ENCODE measurements at regions not wholly inside any gene's neighbourhood (a gene's known extent, or its start where the extent isn't known, plus 50 kb on each side); places are given as distances from the start of the nearest gene placed in this dataset.
"Not testable (repeated sequence)": the region's sequence is repeated elsewhere in the genome, so short reads cannot be mapped to it uniquely, and the experiment has no call there.

- in situ Hi-C loops (cut with HindIII; ENCODE audit: low sequenced_read_pairs): no loop called here
Measured at GRCh38 chr14:86364634-86365033, 834.7 kb downstream of the FLRT2 start.

DNA sequence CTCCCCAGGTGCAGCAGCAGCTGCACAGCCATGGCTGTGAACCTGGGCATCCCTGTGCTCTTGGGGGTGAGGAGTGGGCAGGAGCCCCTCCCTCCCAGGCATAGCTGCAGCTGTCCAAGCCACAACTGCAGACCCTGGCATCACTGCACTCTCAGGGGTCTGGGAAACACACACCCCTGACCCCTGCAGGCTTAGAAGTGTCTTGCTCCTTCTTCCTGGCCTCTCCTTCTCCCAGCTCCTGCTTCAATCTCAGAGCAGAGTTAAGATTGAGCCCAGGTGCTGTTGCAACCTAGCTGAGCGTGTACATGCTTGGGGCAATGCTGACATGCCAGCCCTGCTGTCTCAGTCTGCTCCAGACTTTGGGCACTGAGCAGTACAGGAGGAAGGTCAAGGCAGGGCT is 833.6 kb downstream of the FLRT2 start:
- in situ Hi-C loops (cut with HindIII; ENCODE audit: low sequenced_read_pairs): no loop called here

GRCh38 chr14:86363047-86363446 is 833.1 kb downstream of the FLRT2 start:
- in situ Hi-C loops (cut with HindIII; ENCODE audit: low sequenced_read_pairs): no loop called here

- in situ Hi-C loops (cut with HindIII; ENCODE audit: low sequenced_read_pairs): no loop called here
Measured at GRCh38 chr14:86357876-86358275, 827.9 kb downstream of the FLRT2 start.

- in situ Hi-C loops (cut with HindIII; ENCODE audit: low sequenced_read_pairs): no loop called here
Measured at GRCh38 chr14:86357119-86357518, 827.2 kb downstream of the FLRT2 start.

DNA sequence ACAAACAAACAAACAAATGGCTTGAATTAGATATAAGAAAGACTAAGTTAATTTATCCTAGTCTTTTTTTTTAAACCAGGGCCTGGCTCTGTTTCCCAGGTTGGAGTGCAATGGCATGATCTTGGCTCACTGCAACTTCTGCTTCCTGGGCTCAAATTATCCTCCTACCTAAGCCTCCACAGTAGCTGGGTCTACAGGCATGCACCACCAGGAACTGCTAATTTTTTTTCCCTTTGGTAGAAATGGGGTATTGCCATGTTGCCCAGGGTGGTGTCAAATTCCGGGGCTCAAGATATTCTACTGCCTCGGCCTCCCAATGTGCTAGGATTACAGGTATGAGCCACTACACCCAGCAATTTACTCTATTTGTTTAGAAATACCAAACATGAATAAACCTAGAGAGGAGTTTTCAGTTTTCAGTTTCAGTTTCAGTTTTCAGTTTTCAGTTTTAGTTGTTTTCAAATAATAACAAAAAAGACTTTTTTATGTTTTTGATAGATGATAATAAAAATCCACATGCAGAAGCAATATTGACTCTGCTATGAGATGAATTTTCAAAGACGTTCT is 817.0 kb downstream of the FLRT2 start:
- in situ Hi-C loops (cut with HindIII; ENCODE audit: low sequenced_read_pairs): no loop called here

DNA sequence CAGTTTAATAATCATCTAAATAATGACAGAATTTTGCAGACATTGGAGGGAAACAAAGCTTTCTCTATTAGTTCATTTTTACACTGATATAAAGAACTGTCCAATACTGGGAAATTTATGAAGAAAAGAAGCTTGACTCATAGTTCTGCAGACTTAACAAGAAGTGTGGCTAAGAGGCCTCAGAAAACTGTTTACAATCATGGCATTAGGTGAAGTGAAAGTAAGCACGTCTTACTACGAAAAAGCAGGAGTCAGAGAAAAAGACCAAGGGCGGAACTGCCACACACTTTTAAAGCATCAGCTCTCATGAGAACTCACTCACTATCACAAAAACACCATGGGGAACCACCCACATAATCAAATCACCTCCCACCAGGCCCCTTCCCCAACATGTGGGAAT is 804.4 kb downstream of the FLRT2 start:
- in situ Hi-C loops (cut with HindIII; ENCODE audit: low sequenced_read_pairs): loop anchor here (5.0 kb wide), 2 partner anchors 47 to 82 kb away; no protein-coding TSS in a partner anchor

GRCh38 chr14:86333493-86333892 is 803.5 kb downstream of the FLRT2 start:
- in situ Hi-C loops (cut with HindIII; ENCODE audit: low sequenced_read_pairs): loop anchor here (5.0 kb wide), 2 partner anchors 46 to 81 kb away; no protein-coding TSS in a partner anchor

DNA sequence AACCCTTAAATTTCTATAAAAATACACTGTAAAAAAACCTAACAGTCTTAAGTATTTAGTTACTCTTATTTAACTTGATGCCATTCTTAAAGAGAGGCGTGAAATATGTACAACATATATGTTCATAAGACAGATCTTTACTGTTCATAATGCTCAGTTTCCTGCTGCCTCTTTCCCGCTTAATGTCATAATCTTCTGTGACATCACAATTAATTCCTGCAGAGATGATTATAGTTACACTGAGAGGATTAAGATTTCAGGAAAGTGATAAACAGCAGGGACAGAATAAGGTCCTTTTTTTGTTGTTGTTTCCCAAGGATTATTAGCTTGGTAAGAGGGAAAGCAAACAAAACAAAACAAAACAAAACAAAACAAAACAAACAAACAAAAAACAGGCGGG is 801.4 kb downstream of the FLRT2 start:
- in situ Hi-C loops (cut with HindIII; ENCODE audit: low sequenced_read_pairs): loop anchor here (5.0 kb wide), 2 partner anchors 44 to 79 kb away; no protein-coding TSS in a partner anchor

DNA sequence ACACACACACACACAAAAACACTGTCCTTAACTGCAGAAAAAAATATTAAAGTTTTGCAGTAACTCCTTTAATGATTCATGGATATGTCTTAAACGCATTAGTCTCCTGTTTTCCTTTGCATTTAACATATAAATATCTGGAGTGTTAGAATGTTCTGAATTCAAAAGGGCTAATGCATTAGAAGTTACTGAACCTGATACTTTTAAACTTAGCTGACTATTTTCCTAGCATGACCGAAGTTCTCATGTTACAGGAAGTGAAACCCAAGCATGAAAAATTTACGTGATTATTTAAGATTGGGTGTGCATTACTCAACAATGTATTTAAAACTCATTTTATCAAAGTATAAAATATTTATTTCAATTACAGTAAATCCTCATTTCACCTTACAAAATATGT is 791.2 kb downstream of the FLRT2 start:
- in situ Hi-C loops (cut with HindIII; ENCODE audit: low sequenced_read_pairs): no loop called here

DNA sequence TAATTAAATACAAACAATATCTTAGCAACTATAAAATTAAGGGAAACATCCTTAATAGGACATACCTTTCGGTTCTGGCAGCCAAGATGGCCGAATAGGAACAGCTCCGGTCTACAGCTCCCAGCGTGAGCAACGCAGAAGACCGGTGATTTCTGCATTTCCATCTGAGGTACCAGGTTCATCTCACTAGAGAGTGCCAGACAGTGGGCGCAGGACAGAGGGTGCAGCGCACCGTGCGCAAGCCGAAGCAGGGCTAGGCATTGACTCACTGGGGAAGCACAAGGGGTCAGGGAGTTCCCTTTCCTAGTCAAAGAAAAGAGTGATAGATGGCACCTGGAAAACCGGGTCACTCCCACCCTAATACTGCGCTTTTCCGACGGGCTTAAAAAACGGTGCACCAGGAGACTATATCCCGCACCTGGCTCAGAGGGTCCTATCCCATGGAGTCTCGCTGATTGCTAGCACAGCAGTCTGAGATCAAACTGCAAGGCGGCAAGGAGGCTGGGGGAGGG is 782.3 kb downstream of the FLRT2 start:
- in situ Hi-C loops (cut with HindIII; ENCODE audit: low sequenced_read_pairs): not testable (repeated sequence)

DNA sequence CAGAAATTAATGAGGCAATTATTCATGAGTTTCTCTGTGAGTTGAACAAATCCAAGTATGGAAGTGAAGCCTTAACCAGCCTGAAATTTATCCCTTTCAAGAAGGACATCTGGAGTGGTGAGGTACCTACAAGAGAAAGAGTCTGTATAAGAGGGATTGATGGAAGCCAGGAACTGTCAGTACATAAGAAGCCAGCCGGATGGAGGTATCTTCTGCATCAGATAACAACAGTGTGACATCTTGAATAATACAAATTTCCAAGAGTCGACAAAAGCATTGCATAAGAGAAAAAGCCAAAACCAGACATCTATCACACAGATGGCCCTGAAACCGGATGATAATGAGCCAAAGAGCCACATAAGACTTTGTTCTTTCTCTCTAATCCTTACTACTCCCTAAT is 781.2 kb downstream of the FLRT2 start:
- in situ Hi-C loops (cut with HindIII; ENCODE audit: low sequenced_read_pairs): no loop called here

DNA sequence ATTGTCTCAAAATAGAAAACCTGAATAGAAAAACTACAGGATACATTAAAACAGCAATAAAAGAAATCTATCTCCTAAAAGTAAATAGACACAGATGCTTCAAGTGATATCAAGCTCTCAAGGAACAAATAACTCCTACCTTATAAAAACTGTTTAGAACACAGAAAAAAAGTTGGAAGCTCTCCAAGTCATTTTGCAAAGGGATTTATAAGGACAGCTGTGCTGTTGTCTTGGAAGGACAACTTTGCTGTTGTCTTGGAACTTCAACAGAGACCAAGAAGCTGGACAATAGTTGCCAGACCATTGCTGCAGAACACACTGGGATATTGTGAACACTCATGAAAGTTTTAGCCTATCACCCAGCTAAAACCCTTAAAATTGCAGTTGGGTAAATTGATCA is 780.7 kb downstream of the FLRT2 start:
- in situ Hi-C loops (cut with HindIII; ENCODE audit: low sequenced_read_pairs): no loop called here

- in situ Hi-C loops (cut with HindIII; ENCODE audit: low sequenced_read_pairs): no loop called here
Measured at GRCh38 chr14:86310148-86310547, 780.2 kb downstream of the FLRT2 start.

DNA sequence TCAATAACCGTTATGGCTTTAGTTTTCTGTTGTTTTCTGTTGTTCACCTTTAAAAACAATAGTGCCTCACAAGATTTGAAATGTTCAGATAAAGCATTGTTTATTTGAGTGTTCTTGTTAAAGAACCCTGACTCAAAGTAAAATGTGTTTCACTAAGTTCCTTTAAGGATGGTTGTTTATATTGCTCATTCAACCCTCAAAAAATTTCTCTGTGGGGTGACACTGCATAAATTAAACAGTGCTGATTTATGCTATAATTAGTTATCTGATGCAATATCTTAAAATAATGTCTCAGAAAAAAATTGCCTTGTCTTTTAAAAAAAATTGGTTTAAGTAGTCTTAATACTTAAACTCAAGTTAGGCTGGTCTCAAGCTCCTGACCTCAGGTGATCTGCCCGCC is 775.1 kb downstream of the FLRT2 start:
- in situ Hi-C loops (cut with HindIII; ENCODE audit: low sequenced_read_pairs): no loop called here

DNA sequence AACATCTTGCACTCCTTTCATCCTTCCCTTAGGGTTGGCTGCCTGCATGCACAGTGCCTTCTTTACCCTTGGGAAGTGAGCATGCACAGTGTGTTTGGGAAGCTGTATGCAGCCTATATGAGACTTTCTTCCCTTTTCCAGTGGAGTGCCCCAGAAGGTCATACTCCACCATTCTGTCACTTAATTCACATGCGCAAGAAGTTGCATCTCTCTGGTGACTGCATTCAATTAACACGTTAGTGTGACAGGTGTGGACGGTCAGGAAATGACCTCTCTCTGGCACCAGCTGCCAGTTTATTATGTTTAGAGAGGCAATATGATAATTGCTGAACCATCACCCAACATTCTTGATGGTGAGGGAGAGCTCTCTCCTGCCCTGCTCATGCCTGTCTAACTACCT is 770.0 kb downstream of the FLRT2 start:
- in situ Hi-C loops (cut with HindIII; ENCODE audit: low sequenced_read_pairs): no loop called here

GRCh38 chr14:86296173-86296572 is 766.2 kb downstream of the FLRT2 start:
- in situ Hi-C loops (cut with HindIII; ENCODE audit: low sequenced_read_pairs): no loop called here

- in situ Hi-C loops (cut with HindIII; ENCODE audit: low sequenced_read_pairs): loop anchor here (5.0 kb wide), 1 partner anchor 44 kb away; no protein-coding TSS in a partner anchor
Measured at GRCh38 chr14:86288336-86288735, 758.4 kb downstream of the FLRT2 start.

GRCh38 chr14:86279405-86279804 is 749.5 kb downstream of the FLRT2 start:
- in situ Hi-C loops (cut with HindIII; ENCODE audit: low sequenced_read_pairs): no loop called here

GRCh38 chr14:86257973-86258372 is 728.0 kb downstream of the FLRT2 start:
- in situ Hi-C loops (cut with HindIII; ENCODE audit: low sequenced_read_pairs): no loop called here

DNA sequence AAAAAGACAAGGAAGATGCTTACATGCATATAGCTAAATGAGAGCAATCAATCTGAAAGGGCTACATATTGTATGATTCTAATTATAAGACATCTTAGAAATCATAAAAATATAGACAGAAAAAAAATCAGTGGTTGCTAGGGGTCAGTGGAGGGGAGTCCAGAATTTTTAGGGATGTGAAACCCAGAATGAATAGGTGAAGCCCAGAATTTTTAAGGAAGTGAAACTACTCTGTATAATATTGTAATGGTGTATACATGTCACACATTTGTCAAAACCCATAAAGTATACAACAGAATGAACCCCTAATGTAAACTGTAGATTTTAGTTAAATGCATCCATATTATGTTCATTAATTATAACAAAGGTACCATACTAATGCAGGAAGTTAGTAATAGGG is 713.2 kb downstream of the FLRT2 start:
- in situ Hi-C loops (cut with HindIII; ENCODE audit: low sequenced_read_pairs): no loop called here

DNA sequence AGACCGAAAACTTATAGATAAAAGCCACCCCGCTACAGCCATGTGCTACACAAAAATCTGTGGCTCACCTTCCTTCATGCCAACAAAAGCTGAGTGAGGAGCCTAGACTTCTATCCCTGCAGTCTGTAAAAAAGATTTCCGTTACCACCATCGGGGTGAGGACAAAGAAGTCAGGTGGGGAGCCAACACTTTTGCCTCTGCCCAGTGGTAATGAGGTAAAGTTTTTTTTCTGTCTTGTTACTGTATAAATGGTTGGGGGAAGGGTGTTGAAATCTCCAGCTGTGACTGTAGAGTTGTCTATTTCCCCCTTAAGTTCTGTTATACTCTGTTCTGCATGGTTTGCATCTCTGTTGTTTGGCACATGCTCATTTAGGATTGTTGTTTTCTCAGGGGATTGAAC is 707.8 kb downstream of the FLRT2 start:
- in situ Hi-C loops (cut with HindIII; ENCODE audit: low sequenced_read_pairs): no loop called here

DNA sequence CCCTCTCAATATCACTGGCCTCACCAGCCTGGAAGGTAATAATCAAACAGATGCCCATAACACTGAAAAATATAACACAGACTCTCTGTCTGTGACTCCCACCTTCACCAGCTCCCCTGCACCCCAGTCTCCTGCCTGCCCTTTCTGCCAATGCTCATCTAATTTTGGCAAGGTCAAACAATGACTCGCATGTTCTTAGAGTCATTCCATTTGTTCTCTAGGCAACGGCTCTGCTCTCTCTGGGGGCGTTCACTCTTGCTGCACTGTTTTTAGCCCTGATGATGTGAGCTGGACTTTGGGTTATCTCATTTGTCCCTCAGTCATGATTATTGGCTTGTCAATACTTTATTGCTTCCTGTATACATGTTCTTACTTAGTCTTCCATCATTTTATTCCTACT is 691.8 kb downstream of the FLRT2 start:
- in situ Hi-C loops (cut with HindIII; ENCODE audit: low sequenced_read_pairs): no loop called here
